GM10248 (cell line): ENCODE measurements at regions not wholly inside any gene's neighbourhood (a gene's known extent, or its start where the extent isn't known, plus 50 kb on each side); places are given as distances from the start of the nearest gene placed in this dataset.
"Not testable (repeated sequence)": the region's sequence is repeated elsewhere in the genome, so short reads cannot be mapped to it uniquely, and the experiment has no call there.

Experiments
- CTCF ChIA-PET: fragments of 300-600 bp; sonication (Branson Sonifier 250); formaldehyde crosslinking; extraction: SDS; loops from one replicate; lab custom pipeline; 2021; ENCODE audit warnings: antibody characterized with exemption; lab: Yijun Ruan, JAX
- POLR2A ChIA-PET: fragments of 350-650 bp; sonication (Branson Sonifier 250); formaldehyde crosslinking; extraction: SDS; loops from one replicate; lab custom pipeline; 2020; ENCODE audit warnings: antibody characterized with exemption; lab: Yijun Ruan, JAX
- DNase-seq: peaks from one replicate; pipeline ENCODE4 v3.0.0; 2012; ENCODE audit errors: extremely low spot score
- TF ChIP-seq, protein P1 (sequence below): IDR thresholded peaks from 2 replicates; pipeline ENCODE4 v1.5.1; 2012; ENCODE audit warnings: mild to moderate bottlenecking, low read depth; ENCODE audit errors: extremely low read depth, missing control alignments, control extremely low read depth

DNA sequence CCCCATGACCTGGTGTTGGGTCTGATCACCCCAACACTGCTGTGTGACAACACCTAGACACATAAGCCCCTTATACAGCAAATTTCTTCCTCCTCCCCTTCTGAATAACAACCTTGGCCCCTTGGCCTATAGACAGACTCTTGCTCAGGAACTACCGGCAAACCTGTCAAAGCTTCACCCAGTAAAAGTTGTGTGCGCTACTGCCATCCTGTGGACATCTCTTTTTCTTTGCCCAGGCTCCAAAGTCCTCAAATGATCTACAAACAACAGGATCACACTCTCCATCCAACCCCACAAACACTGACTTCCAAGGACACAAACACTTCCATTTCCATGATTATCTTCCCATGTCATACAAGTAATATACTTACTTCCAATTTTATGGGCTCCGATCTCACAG is 1265.8 kb downstream of the RPIA start:
- peak; percentile 3 for DNase-seq
- CTCF ChIA-PET, POLR2A ChIA-PET: not testable (repeated sequence)
- TF ChIP-seq, protein P1, sequence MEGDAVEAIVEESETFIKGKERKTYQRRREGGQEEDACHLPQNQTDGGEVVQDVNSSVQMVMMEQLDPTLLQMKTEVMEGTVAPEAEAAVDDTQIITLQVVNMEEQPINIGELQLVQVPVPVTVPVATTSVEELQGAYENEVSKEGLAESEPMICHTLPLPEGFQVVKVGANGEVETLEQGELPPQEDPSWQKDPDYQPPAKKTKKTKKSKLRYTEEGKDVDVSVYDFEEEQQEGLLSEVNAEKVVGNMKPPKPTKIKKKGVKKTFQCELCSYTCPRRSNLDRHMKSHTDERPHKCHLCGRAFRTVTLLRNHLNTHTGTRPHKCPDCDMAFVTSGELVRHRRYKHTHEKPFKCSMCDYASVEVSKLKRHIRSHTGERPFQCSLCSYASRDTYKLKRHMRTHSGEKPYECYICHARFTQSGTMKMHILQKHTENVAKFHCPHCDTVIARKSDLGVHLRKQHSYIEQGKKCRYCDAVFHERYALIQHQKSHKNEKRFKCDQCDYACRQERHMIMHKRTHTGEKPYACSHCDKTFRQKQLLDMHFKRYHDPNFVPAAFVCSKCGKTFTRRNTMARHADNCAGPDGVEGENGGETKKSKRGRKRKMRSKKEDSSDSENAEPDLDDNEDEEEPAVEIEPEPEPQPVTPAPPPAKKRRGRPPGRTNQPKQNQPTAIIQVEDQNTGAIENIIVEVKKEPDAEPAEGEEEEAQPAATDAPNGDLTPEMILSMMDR = peak; percentile 28

- DNase-seq, POLR2A ChIA-PET, CTCF ChIA-PET: not testable (repeated sequence)
Observed at GRCh38 chr2:89959729-89960378, 1268.4 kb downstream of the RPIA start.

DNA sequence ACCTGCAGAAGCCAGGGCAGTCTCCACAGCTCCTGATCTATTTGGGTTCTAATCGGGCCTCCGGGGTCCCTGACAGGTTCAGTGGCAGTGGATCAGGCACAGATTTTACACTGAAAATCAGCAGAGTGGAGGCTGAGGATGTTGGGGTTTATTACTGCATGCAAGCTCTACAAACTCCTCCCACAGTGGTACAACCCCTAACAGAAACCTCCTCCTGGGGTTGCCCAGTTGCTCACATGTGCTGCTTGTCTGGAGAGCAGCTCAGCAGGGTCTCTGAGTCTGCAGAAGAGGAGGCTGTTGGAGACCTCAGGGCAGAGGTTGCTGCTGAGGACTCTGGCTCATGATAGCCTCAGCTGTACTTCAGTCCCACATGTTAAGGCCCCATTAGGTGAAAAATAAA is 1269.1 kb downstream of the RPIA start:
- CTCF ChIA-PET, POLR2A ChIA-PET, DNase-seq: not testable (repeated sequence)

DNA sequence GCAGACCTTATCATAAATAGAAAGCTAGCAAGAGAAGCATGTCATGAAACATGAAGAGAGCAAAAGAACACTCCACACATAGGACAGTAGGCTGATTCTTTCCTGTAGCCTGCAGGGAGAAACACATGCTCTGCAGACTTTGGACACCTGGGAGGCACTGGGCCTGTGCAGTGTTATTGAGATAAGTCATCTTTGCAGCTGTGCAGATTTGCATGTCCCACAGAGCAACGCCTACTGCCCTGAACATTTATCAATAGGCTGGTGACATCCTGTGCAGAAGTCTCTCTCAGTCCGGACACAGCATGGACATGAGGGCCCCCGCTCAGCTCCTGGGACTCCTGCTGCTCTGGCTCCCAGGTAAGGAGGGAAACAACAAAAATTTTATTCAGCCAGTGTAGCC is 1277.1 kb downstream of the RPIA start:
- DNase-seq, POLR2A ChIA-PET: not testable (repeated sequence)

GRCh38 chr2:89969190-89969589 is 1277.7 kb downstream of the RPIA start:
- POLR2A ChIA-PET, CTCF ChIA-PET: not testable (repeated sequence)

More for the DNA sequence above, 1277.1 kb downstream of the RPIA start:
- CTCF ChIA-PET = not testable (repeated sequence)

GRCh38 chr2:89973849-89974248 is 1282.4 kb downstream of the RPIA start:
- DNase-seq, POLR2A ChIA-PET, CTCF ChIA-PET: not testable (repeated sequence)

More at GRCh38 chr2:89969190-89969589, 1277.7 kb downstream of the RPIA start:
- not testable (repeated sequence) for DNase-seq

DNA sequence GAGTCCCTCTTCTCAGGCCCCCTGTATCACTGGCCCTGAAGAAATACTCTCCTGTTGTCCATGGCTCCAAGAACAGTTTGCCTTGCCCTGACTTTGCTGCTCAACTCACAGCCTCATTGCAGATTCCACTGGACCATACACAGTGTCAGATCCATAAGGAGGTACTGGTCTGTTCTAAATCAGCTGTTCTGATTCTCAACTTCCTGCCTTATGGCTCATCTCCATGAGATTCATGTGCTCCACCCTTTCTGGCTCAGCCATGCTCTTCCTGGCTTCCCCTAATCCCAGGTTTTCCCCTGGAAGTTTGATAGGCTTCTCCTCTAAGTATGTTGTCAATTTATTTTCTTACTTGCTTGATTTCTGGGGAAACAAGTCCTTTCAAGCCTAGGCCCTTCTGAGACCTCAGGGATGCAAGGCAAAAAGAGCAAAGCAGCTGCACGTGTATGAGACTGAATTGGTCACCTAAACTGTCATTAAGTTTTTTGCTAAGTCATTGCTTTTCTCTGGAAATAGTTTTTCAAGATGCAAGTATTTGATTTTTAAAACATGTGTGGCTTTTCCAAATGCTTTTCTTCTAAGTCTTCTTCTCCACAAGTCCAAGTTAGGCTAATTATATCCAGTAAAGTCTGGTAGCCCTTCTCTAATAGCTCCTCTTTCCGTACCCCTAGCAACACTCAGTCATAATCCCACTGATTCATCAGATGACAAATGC is 1288.5 kb downstream of the RPIA start:
- DNase-seq, POLR2A ChIA-PET: not testable (repeated sequence)

DNA sequence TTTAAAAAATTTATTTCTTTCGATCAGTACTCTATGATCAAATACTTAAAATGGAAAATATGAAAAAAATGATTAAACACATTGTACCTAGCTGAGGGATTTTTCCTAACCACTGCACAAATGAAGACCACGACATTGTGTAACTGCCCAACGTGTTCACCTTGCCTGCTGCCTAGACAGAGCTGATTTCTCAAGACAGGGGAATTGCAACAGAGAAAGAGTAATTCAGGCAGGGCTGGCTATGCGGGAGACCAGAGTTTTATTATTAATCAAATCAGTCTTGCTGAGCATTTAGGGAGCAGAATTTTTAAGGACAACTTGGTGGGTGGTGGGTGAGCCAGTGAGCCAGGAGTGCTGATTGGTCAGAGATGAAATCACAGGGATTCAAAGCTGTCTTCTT is 1290.8 kb downstream of the RPIA start:
- DNase-seq, CTCF ChIA-PET, POLR2A ChIA-PET: not testable (repeated sequence)

More for the DNA sequence above, 1288.5 kb downstream of the RPIA start:
- CTCF ChIA-PET = not testable (repeated sequence)

GRCh38 chr2:89985650-89986049 is 1294.2 kb downstream of the RPIA start:
- POLR2A ChIA-PET, CTCF ChIA-PET, DNase-seq: not testable (repeated sequence)

- DNase-seq, POLR2A ChIA-PET, CTCF ChIA-PET: not testable (repeated sequence)
Observed at GRCh38 chr2:89986532-89986931, 1295.1 kb downstream of the RPIA start.

GRCh38 chr2:89996779-89997178 is 1305.3 kb downstream of the RPIA start:
- CTCF ChIA-PET, POLR2A ChIA-PET, DNase-seq: not testable (repeated sequence)

DNA sequence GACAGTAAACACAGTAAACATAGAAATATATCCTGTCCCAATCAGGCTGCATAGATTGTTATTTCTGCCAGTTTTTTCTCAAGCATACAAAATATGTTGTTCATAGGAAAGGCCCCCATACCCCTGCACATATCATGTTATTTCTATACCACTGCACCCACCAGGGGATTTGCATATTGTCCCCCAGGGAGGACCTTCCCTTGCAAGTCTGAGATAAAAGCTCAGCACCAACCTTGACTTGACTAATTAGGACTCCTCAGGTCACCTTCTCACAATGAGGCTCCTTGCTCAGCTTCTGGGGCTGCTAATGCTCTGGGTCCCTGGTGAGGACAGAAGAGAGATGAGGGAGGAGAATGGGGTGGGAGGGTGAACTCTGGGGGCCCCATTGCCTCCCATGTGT is 1313.1 kb downstream of the RPIA start:
- DNase-seq, CTCF ChIA-PET, POLR2A ChIA-PET: not testable (repeated sequence)

- POLR2A ChIA-PET, DNase-seq, CTCF ChIA-PET: not testable (repeated sequence)
Observed at GRCh38 chr2:90010442-90011100, 1319.1 kb downstream of the RPIA start.

DNA sequence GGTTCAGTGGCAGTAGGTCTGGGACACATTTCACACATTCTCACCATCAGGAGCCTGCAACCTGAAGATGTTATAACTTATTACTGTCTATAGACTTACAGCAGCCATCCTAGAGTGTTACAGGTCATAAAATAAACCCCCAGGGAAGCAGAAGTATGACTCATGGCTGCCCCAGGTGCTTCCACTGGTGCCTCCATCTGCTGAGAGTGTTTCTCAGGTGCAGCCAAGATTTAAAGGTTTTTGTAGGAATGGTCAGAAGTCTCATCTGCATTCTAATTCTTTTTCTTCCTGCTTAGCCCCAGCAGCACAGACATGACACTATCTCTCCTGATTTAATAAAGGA is 1319.6 kb downstream of the RPIA start:
- CTCF ChIA-PET, POLR2A ChIA-PET, DNase-seq: not testable (repeated sequence)

DNA sequence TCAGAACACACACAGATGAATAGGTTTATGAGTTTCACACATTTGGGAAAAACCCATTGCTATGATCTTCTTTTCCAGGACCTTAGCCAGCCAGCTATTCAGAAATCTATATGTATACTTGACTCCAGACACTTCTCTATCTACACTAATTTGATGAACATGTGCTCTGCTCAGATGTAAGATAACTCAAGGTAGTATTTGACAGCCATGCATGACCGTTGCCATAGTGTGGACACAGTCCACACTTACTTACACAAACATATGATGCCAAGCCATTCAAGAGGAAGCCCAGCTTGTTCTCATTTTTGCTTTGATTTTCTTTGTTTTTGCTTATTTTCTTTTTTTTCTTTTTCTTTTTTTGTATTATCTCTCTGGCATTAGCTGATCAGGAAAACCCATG is 1328.4 kb downstream of the RPIA start:
- CTCF ChIA-PET, DNase-seq, POLR2A ChIA-PET: not testable (repeated sequence)

- DNase-seq, POLR2A ChIA-PET, CTCF ChIA-PET: not testable (repeated sequence)
Observed at GRCh38 chr2:90021234-90021633, 1329.8 kb downstream of the RPIA start.

GRCh38 chr2:90027231-90027643 is 1335.8 kb downstream of the RPIA start:
- DNase-seq, CTCF ChIA-PET, POLR2A ChIA-PET: not testable (repeated sequence)
